GM13976 (cell line): ENCODE measurements at regions not wholly inside any gene's neighbourhood (a gene's known extent, or its start where the extent isn't known, plus 50 kb on each side); places are given as distances from the start of the nearest gene placed in this dataset.
A peak's percentile ranks its signal among the peaks of the same experiment; 100 is the strongest.

Source experiments
- DNase-seq: peaks from one replicate; pipeline ENCODE4 v3.0.0; 2012; ENCODE audit warnings: low spot score
- CTCF ChIP-seq: IDR thresholded peaks from 2 replicates; pipeline ENCODE4 v1.5.1; 2012; ENCODE audit warnings: borderline replicate concordance, mild to moderate bottlenecking; ENCODE audit not compliant: insufficient read depth; ENCODE audit errors: extremely low read depth, missing control alignments, control extremely low read depth
- in situ Hi-C: fragments of 300-500 bp; cut with MboI; formaldehyde crosslinking; loops from one replicate; pipeline ENCODE4 v1.12.0; 2022; ENCODE audit warnings: low sequenced_read_pairs, mixed read lengths, inconsistent platforms; ENCODE audit not compliant: unreplicated experiment

DNA sequence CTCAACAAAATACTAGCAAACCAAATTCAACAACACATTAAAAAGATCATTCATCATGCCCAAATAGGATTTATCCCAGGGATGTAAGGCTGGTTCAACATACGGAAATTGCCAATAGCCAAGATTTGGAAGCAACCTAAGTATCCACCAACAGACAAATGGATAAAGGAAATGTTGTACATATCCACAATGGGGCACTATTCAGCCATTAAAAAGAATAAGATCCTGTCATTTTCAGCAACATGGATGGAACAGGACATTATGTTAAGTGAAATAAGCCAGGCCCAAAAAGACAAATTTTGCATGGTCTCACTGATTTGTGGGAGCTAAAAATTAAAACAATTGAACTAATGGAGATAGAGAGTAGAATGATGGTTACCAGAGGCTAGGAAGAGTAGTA lies 82.0 kb upstream of the FAM241A start:
- in situ Hi-C loops: no loop called here
- no peak for DNase-seq
- TF ChIP-seq CTCF: no peak

DNA sequence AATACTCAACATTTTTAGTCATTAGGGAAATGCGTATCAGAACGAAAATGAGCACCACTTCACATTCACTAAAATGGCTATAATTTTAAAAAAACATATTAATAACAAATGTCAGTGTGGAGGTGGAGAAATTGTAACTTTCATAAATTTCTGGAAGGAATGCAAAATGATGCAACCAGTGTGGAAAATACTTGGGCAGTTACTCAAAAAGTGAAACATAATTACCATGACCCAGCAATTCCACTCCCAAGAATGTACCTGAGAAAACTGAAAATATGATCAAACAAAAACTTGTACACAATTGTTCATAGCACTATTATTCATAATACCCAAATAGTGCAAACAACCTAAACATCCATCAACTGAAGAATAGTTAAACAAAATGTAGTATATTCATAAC lies 76.1 kb upstream of the FAM241A start:
- no peak for DNase-seq
- no peak for TF ChIP-seq CTCF
- in situ Hi-C loops: no loop called here

- in situ Hi-C loops: no loop called here
- TF ChIP-seq CTCF: no peak
- no peak for DNase-seq
These were observed 72.1 kb upstream of the FAM241A start for GRCh38 chr4:112073181-112073580.

- peak; percentile 78 for TF ChIP-seq CTCF
- peak; percentile 58 for DNase-seq
- in situ Hi-C loops: loop anchor here (25.0 kb wide), 1 partner anchor 537 kb away; no protein-coding TSS in a partner anchor
These were observed 70.0 kb upstream of the FAM241A start for GRCh38 chr4:112075129-112075753.

GRCh38 chr4:112075906-112076305 lies 69.3 kb upstream of the FAM241A start:
- no peak for DNase-seq
- in situ Hi-C loops: loop anchor here (25.0 kb wide), 1 partner anchor 536 kb away; no protein-coding TSS in a partner anchor
- TF ChIP-seq CTCF: no peak

GRCh38 chr4:112076919-112077608 lies 68.2 kb upstream of the FAM241A start:
- in situ Hi-C loops: loop anchor here (25.0 kb wide), 1 partner anchor 535 kb away; no protein-coding TSS in a partner anchor
- DNase-seq: no peak
- TF ChIP-seq CTCF: no peak
